Calu3 (cell line): ENCODE measurements at regions not wholly inside any gene's neighbourhood (a gene's known extent, or its start where the extent isn't known, plus 50 kb on each side); places are given as distances from the start of the nearest gene placed in this dataset.
A peak's percentile ranks its signal among the peaks of the same experiment; 100 is the strongest.

Source experiments
- BruUV-seq: library from RNA; stranded (reverse); fragments of 400-500 nt; replicated peaks from 2 replicates; lab custom pipeline; 2021; lab: Mats Ljungman, UMichigan
- CTCF ChIA-PET: fragments of 300-600 bp; sonication (Branson Sonifier 250); formaldehyde crosslinking; loops from one replicate; lab custom pipeline; 2022; ENCODE audit warnings: antibody characterized with exemption; lab: Charles Lee
- DNase-seq: peaks from one replicate; pipeline ENCODE4 v3.0.0; 2022
- H3K27ac Mint-ChIP-seq: one replicate; pipeline ENCODE4 v1.8.0; 2022; ENCODE audit warnings: mixed read lengths; ENCODE audit not compliant: unreplicated experiment
- H3K27me3 Mint-ChIP-seq: one replicate; pipeline ENCODE4 v1.8.0; 2022; ENCODE audit warnings: mixed read lengths; ENCODE audit not compliant: unreplicated experiment
- H3K36me3 Mint-ChIP-seq: one replicate; pipeline ENCODE4 v1.8.0; 2022; ENCODE audit warnings: mild to moderate bottlenecking, moderate library complexity, mixed read lengths; ENCODE audit not compliant: insufficient read depth, unreplicated experiment
- H3K4me1 Mint-ChIP-seq: one replicate; pipeline ENCODE4 v1.8.0; 2022; ENCODE audit warnings: mild to moderate bottlenecking, low read depth, mixed read lengths; ENCODE audit not compliant: unreplicated experiment
- H3K4me3 Mint-ChIP-seq: one replicate; pipeline ENCODE4 v1.8.0; 2022; ENCODE audit warnings: mild to moderate bottlenecking, low read depth, moderate library complexity, mixed read lengths; ENCODE audit not compliant: unreplicated experiment
- H3K9me3 Mint-ChIP-seq: one replicate; pipeline ENCODE4 v1.8.0; 2022; ENCODE audit warnings: low read depth, mixed read lengths; ENCODE audit not compliant: unreplicated experiment
- intact Hi-C: fragments of 100-400 bp; cut with micrococcal nuclease; formaldehyde crosslinking; loops from one replicate; pipeline ENCODE4 v1.10.0; 2022; ENCODE audit not compliant: unreplicated experiment
- TF ChIP-seq, protein P1 (sequence below): fragments of 200-600 bp; IDR thresholded peaks from one replicate; pipeline ENCODE4 v1.8.0; 2022; ENCODE audit warnings: antibody characterized with exemption; ENCODE audit not compliant: unreplicated experiment

- intact Hi-C loops, result loop anchor here (10.0 kb wide), 1 partner anchor 805 kb away; no protein-coding TSS in a partner anchor
- Mint-ChIP-seq H3K27ac (no peak overlapping the region), H3K36me3 (no peaks in the 10 kb centered on the region), H3K4me1 (no peaks in the 10 kb centered on the region), H3K9me3 (peaks cover 2% of the 10 kb centered on the region), H3K27me3 (no peaks in the 10 kb centered on the region), H3K4me3 (no peak overlapping the region)
- CTCF ChIA-PET, result no interaction called here
- TF ChIP-seq, protein P1, sequence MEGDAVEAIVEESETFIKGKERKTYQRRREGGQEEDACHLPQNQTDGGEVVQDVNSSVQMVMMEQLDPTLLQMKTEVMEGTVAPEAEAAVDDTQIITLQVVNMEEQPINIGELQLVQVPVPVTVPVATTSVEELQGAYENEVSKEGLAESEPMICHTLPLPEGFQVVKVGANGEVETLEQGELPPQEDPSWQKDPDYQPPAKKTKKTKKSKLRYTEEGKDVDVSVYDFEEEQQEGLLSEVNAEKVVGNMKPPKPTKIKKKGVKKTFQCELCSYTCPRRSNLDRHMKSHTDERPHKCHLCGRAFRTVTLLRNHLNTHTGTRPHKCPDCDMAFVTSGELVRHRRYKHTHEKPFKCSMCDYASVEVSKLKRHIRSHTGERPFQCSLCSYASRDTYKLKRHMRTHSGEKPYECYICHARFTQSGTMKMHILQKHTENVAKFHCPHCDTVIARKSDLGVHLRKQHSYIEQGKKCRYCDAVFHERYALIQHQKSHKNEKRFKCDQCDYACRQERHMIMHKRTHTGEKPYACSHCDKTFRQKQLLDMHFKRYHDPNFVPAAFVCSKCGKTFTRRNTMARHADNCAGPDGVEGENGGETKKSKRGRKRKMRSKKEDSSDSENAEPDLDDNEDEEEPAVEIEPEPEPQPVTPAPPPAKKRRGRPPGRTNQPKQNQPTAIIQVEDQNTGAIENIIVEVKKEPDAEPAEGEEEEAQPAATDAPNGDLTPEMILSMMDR, result no peak
- no TSS peak for BruUV-seq
- no peak for DNase-seq
Measured at GRCh38 chr18:34159691-34160185, 65.0 kb downstream of the NOL4 start.

GRCh38 chr18:34158881-34159690 is 65.6 kb downstream of the NOL4 start:
- Mint-ChIP-seq H3K27me3 (no peaks in the 10 kb centered on the region), H3K27ac (no peak overlapping the region), H3K4me3 (no peak overlapping the region), H3K9me3 (peaks cover 2% of the 10 kb centered on the region), H3K4me1 (peaks cover 3% of the 10 kb centered on the region), H3K36me3 (no peaks in the 10 kb centered on the region)
- intact Hi-C loops, result loop anchor here (10.0 kb wide), 1 partner anchor 804 kb away; no protein-coding TSS in a partner anchor
- DNase-seq, result no peak
- TF ChIP-seq, protein P1, result no peak
- CTCF ChIA-PET, result no interaction called here
- BruUV-seq, result no TSS peak

DNA sequence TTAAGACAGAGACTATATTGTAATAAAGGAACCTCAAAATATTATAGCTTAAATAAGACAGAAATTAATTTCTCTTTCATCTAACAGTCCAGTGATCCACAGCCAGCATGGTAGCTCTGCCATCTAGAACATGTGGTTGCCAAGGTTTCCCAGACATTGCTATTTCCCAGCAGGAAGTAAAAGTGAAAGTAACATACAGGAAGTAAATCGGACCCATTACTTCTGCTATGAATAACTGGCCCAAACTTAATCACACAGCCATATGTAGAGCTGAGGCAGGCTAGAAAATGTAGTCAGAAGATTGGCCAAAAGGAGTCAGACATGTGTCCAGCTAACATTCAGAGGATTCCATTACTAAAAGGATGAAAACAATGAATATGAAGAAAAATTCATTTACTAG is 71.0 kb downstream of the NOL4 start:
- DNase-seq, result peak; percentile 1
- CTCF ChIA-PET, result interaction anchor here (0.7 kb wide), 1 partner anchor 31 kb away, joined by 3 read pairs; no protein-coding TSS in a partner anchor

GRCh38 chr18:34131006-34131405 is 93.7 kb downstream of the NOL4 start:
- Mint-ChIP-seq H3K36me3 (no peaks in the 10 kb centered on the region), H3K4me3 (no peak overlapping the region), H3K27me3 (no peaks in the 10 kb centered on the region), H3K27ac (no peak overlapping the region), H3K9me3 (peaks cover 2% of the 10 kb centered on the region), H3K4me1 (no peaks in the 10 kb centered on the region)
- DNase-seq, result no peak
- no TSS peak for BruUV-seq
- CTCF ChIA-PET, result interaction anchor here (0.7 kb wide), 1 partner anchor 277 kb away, joined by 3 read pairs; no protein-coding TSS in a partner anchor
- TF ChIP-seq, protein P1, result no peak
- intact Hi-C loops, result no loop called here

More for the DNA sequence above, 71.0 kb downstream of the NOL4 start:
- Mint-ChIP-seq H3K27ac (peak overlapping the region; percentile 37), H3K4me1 (peaks cover 9% of the 10 kb centered on the region), H3K36me3 (no peaks in the 10 kb centered on the region), H3K4me3 (peak overlapping the region; percentile 44), H3K9me3 (peaks cover 2% of the 10 kb centered on the region), H3K27me3 (no peaks in the 10 kb centered on the region)
- intact Hi-C loops, result loop anchor here (10.0 kb wide), 1 partner anchor 799 kb away; no protein-coding TSS in a partner anchor
- TF ChIP-seq, protein P1, result no peak
- no TSS peak for BruUV-seq
